ENCODE measurements at regions not wholly inside any gene's neighbourhood (a gene's known extent, or its start where the extent isn't known, plus 50 kb on each side); places are given as distances from the start of the nearest gene placed in this dataset.
A peak's percentile ranks its signal among the peaks of the same experiment; 100 is the strongest.

- no peak for TF ChIP-seq CTCF (conservative IDR thresholded peaks at IDR 0.05; ENCODE audit: low read length)
- H3K4me3 ChIP-seq (ENCODE audit: low read length), result no peak overlapping the region
- DNase-seq (ENCODE audit: low read depth), result no peak
Observed at GRCh38 chrX:33465137-33465536, 253.8 kb upstream of the DMD start.

- TF ChIP-seq CTCF (conservative IDR thresholded peaks at IDR 0.05; ENCODE audit: low read length), result no peak
- DNase-seq (ENCODE audit: low read depth), result no peak
- H3K4me3 ChIP-seq (ENCODE audit: low read length), result no peak overlapping the region
Observed at GRCh38 chrX:33457102-33457501, 245.8 kb upstream of the DMD start.

- DNase-seq (ENCODE audit: low read depth), result no peak
- H3K4me3 ChIP-seq (ENCODE audit: low read length), result no peak overlapping the region
- TF ChIP-seq CTCF (conservative IDR thresholded peaks at IDR 0.05; ENCODE audit: low read length), result no peak
Observed at GRCh38 chrX:33447285-33447684, 235.9 kb upstream of the DMD start.

GRCh38 chrX:33434256-33435092 is 223.1 kb upstream of the DMD start:
- H3K4me3 ChIP-seq (ENCODE audit: low read length), result no peak overlapping the region
- DNase-seq (ENCODE audit: low read depth), result peak; percentile 15
- TF ChIP-seq CTCF (conservative IDR thresholded peaks at IDR 0.05; ENCODE audit: low read length), result peak; percentile 65

GRCh38 chrX:33416273-33416805 is 205.0 kb upstream of the DMD start:
- DNase-seq (ENCODE audit: low read depth), result no peak
- no peak overlapping the region for H3K4me3 ChIP-seq (ENCODE audit: low read length)
- TF ChIP-seq CTCF (conservative IDR thresholded peaks at IDR 0.05; ENCODE audit: low read length), result no peak

GRCh38 chrX:33415459-33415858 is 204.1 kb upstream of the DMD start:
- no peak for DNase-seq (ENCODE audit: low read depth)
- TF ChIP-seq CTCF (conservative IDR thresholded peaks at IDR 0.05; ENCODE audit: low read length), result no peak
- H3K4me3 ChIP-seq (ENCODE audit: low read length), result no peak overlapping the region

- no peak for TF ChIP-seq CTCF (conservative IDR thresholded peaks at IDR 0.05; ENCODE audit: low read length)
- no peak overlapping the region for H3K4me3 ChIP-seq (ENCODE audit: low read length)
- DNase-seq (ENCODE audit: low read depth), result no peak
Observed at GRCh38 chrX:33385546-33385945, 174.2 kb upstream of the DMD start.
